NCI-H226 (cell line): ENCODE measurements at regions not wholly inside any gene's neighbourhood (a gene's known extent, or its start where the extent isn't known, plus 50 kb on each side); places are given as distances from the start of the nearest gene placed in this dataset.
"Not testable (repeated sequence)": the region's sequence is repeated elsewhere in the genome, so short reads cannot be mapped to it uniquely, and the experiment has no call there.

Source experiments
- DNase-seq: peaks from one replicate; pipeline ENCODE4 v3.0.0-alpha.2; 2015

DNA sequence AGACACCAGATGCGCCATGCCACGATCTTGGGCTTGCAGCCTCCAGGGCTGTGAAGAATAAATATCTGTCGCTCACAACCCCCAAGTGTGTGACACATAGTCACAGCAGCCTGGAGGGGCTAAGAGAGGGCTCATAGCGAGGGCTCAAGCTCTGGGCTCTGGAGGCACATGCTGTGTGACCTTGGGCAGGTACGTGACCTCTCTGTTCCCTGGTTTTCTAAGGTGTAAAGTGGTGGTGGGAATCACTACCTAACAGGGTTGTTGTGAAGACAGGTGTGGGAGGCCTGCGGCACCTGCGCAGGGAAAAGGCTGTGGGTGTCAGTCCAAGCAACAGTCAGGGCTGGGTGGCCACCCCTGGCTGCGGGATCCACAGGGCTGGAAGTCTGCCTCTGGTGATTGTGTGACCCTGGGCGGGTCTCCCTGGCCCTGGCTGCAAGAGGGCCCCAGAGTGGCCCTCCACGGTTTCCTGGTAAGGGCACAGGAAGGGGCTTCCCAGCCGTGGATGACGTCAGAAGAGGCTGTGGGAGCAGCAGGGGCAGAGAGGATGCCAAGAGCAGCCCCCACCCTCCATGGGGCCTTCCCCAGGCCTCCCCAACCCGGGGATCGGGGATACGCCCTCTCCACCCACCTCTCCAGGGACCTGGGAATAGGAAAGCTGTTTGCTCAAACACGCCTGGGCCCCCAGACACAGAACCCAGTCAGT lies 218.8 kb upstream of the SGCG start:
- no peak for DNase-seq

GRCh38 chr13:22963384-22964053 lies 217.3 kb upstream of the SGCG start:
- DNase-seq, result not testable (repeated sequence)

DNA sequence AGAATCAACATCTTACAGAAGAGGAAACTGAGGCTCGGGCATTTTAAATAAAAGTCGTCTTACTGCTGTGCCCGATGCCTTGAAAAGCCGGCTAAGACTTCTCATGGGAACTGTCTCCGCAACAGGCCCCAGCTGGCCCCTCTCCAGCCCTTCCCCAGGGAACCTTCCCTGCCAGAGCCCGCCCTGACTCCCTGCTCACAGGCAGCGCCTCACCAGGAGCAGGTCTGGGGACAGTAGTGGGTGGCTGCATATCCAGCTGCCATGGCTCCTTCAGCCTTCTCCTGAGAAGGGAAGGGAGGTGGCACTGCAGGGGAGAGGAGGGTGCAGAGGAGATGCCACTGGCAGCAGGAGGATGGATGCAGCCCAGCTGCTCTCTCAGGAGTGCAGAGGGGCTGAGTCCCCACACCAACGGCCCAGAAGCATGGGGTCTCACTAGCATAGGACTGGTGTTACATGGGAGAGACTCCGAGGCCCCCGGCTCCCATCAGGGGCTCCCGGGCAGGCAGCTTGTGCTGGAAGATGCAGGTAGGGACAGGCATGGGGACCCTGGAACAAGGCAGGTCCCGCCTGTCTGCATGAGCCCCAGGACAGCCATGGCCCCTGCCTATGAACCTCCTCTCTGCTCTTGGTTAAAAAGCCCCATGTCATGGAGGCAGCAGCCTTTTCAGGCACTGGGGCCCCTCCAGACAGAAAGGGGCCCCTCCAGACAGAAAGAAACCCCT lies 216.4 kb upstream of the SGCG start:
- no peak for DNase-seq

DNA sequence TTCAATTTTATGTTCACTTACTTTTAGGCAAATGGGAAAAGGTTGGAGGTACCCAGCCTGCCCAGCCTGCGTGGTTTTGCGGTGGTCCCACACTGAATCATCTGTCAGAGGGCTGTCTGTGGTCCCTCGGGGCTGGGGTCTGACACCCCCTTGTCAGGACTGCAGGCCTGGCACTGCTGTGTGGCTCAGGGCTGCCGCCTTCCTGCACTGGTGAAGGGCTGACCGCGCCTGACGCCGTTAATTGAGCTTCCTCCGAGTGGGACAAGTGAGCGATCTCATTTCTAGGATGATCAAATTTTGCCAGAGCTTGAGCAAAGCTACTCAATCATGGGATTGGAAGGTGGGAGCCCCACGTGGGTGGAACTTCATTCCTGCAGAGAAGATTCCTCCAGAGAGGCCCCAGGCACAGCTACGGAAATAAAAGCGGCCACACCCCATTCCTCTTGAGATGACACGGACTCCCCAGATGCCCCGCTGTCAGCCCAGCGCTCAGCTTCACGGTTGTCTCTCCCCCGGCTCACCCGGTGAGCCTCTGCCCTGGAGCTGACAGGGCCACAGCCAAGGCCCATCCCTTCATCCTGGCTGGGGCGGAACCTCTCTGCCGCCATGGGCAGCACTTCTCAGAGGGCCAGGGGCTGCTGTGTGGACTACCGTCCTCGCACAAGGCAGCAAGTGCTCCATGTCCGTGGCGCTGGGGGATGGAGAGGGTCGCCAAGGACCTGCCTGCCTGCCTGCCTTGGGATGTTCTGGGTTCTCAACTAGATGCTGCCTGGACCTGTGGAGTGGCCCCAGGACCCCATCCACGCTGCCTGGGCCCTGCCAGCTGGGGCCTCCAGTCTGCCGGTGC lies 215.5 kb upstream of the SGCG start:
- DNase-seq, result peak; percentile 22

DNA sequence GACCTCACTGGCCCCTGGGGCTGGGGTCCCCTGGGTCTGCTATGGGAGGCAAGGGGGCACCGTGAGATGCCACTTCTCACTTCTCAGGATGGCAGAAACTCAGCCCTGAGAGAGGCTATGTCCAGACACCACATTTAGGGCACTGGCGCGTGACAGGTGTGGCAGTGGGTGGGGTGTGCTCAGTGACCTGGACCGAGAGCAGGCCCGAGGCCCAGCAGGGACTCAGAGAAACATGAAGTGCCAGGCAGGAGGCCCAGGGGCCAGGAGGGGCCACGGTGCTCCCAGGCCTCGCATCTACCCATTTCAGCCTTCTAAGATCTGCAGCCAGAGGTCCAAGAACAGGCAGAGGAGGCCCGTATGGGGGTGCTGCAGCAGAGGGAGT lies 214.9 kb upstream of the SGCG start:
- not testable (repeated sequence) for DNase-seq

- not testable (repeated sequence) for DNase-seq
These were observed 214.0 kb upstream of the SGCG start for GRCh38 chr13:22966753-22967152.

- no peak for DNase-seq
These were observed 213.1 kb upstream of the SGCG start for GRCh38 chr13:22967669-22968068.

DNA sequence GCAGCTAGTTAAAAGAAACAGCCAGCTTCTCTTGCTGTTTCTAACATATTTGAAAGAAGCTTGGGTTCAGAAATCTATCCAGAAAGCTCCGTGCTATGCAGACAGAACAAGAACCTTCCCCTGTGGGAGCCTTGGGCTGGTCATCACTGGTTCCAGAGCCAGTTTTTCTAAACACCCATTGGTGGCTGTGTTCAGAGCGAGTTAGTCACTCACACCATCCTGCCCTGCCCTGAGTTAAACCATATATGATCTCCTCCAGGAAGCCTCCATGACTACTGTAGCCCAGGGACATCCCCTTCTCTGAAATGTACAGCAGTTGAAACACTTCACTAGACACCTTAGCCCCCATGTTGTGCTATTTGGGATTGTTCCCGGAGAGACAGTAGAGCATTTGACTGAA lies 200.8 kb upstream of the SGCG start:
- DNase-seq, result no peak

DNA sequence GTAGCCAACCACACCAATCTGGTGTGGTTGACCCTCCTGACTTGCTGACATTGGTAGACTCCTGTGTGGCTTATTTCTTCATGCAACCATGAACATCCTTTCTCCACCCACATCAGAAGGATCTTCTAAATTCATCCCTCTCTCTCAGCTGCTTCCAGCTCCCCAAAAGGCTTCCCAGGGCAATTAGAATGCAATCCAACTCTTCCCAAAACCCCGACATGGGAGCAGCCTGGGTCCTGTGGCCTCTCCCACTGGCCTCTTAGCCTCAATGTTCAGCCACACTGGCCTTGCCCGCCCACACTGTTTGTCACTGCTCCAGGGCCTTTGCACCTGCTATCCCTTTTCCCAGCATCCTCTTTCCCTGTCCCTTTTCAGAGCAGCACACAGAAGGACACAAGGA lies 199.8 kb upstream of the SGCG start:
- DNase-seq, result no peak

DNA sequence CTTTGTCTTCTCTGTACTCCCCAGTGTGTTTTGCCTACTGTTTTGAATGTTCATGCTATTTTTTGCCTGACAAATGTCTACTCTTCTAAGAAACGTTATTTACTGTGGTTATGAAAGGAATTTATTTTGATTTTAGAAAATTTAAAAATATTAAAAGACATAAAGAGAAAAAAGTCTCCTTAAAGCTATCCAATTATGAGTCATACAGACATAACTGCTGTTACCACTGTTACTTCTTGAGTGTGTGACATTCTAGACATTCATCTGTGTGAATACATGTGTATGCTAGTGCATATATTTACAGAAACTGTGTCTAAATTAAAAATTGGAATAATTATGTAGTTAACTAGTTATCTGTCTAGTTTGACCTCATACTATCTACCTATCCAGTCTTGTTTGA lies 187.6 kb upstream of the SGCG start:
- no peak for DNase-seq

GRCh38 chr13:23003446-23003845 lies 177.3 kb upstream of the SGCG start:
- no peak for DNase-seq

- no peak for DNase-seq
These were observed 173.4 kb upstream of the SGCG start for GRCh38 chr13:23007426-23007825.

DNA sequence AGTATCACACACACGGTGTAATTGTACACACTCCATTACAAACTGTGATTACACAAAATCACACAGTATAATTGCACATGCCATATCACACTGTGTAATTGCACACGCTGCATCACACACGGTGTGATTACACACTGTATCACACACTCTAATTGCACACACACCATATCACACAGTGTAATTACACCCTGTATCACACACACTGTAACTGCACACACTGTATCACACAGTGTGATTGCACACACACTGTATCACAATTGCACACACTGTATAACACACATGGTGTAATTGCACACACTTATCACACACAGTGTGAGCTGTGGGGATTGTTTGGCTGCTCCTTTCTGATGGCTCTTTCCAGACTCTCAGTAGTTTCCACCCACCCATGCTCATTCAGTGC lies 162.6 kb upstream of the SGCG start:
- no peak for DNase-seq

- DNase-seq, result no peak
These were observed 160.4 kb upstream of the SGCG start for GRCh38 chr13:23020246-23020843.

DNA sequence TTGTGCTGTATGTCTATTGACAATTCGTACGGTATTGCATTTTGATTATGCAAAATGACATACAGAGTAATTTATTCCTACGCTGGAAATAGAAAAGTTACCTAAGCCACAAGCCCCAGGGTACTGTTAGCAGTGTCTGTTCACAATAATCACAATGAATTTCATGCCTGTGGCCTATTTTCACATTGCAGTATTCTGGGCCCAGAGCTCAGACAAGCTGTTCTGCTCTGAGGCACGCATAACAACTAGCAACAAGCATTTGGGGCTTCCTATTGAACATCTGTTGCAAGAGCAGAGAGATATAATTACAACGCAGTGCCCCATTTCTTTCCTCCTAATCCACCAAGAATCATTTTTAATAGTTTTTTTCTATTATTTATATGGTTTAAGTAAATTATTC lies 158.9 kb upstream of the SGCG start:
- no peak for DNase-seq

- DNase-seq, result no peak
These were observed 158.1 kb upstream of the SGCG start for GRCh38 chr13:23022704-23023103.

- DNase-seq, result no peak
These were observed 154.7 kb upstream of the SGCG start for GRCh38 chr13:23025864-23026608.

GRCh38 chr13:23039266-23039935 lies 141.4 kb upstream of the SGCG start:
- no peak for DNase-seq

DNA sequence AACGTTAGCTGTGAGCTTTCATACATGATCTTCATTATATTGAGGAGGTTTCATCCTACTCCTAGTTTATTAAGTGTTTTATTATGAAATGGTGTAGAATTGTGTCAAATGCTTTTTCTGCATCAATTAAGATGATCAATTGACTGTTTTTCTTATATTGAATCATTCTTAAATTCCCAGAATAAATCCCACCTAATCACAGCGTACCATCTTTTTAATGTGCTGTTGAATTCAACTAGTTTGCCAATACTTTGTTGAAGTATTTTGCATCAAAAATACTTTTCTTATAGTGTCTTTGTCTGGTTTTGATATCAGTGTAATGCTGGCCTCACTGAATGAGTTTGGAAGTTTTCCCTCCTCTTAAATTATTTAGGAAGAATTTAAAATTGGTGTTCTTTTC lies 138.6 kb upstream of the SGCG start:
- no peak for DNase-seq

- no peak for DNase-seq
These were observed 135.9 kb upstream of the SGCG start for GRCh38 chr13:23044906-23045305.

DNA sequence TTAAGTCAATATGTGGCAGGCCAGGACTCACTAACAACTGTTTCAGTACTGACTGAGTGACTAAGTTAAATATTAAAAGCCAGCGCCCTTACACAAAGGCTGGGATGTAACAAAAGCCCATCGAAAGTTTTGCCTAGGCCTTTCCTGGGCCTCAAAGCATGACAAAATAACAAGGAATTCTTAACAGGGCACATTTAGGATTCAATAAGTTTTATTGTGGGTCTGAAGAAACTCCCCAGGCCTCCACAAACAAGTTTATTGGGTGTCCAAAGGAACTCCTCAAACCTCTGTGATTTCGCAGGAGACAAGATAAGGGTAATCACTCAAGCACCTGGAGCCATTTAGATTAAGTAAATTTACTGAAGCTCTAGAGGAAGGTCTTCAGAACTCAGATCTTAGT lies 130.7 kb upstream of the SGCG start:
- DNase-seq, result no peak
